ENCODE measurements at regions not wholly inside any gene's neighbourhood (a gene's known extent, or its start where the extent isn't known, plus 50 kb on each side); places are given as distances from the start of the nearest gene placed in this dataset.

DNA sequence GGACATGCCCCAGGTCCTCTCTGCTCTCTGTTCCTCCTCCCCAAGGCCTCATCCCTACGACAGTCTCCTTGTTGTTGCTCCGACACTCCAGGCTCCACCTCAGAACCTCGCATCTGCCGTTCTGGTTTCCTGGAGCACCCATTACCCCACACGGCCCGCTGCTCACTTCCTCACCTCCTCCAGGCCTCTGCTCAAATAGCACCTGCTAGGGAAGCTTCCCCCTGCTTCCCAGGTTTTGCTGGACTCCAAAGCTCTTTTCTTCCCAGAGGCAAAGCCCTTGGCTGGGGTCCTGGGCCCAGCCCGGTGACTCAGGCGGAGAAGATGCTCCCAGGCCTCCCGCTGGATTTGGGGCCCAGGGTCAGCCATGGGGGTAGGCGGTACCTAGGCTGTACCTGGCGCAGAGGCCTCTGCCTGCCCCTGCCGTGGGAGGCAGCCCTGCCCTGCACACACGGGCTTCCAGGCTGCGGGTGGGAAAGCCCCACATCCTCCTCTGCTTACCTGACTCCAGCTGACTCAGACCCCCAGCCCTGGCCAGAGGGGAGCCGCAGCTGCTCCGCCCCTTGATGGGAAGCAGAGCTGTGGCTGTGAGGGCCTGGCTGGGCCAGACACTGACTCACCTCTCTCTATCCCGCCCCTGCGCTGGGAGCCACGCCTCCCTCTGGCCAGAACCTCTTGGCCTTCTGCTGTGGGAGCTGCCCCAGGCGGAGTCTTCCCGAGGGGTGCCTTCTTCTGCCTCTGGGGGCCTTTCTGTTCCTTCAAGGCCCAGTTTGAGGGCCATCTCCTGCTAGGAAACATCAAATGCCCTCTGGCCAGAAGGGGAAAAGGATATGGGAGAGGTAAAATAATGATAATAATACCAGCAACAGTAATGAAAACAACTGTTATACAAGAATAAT is 130.5 kb downstream of the CEBPB start:
- CTCF ChIA-PET (ENCODE audit: low intra/inter-chr PET ratio): interaction anchor here (0.7 kb wide), 1 partner anchor 518 kb away, joined by 3 read pairs; no protein-coding TSS in a partner anchor
- FAIRE-seq: peak; percentile 95
- H4K20me1 ChIP-seq (replicated peaks; ENCODE audit: control insufficient read depth, insufficient read depth, low read length): no peaks in the 10 kb centered on the region
- H3K27me3 ChIP-seq (ENCODE audit: control insufficient read depth in 2 of 2, insufficient read depth in 2 of 2, low read length in 2 of 2): peaks cover 0 to 4% of the 10 kb centered on the region in 2 experiments; a peak in 1 of 5 replicates
- peak overlapping the region; percentile 15 for H3K4me2 ChIP-seq (ENCODE audit: insufficient read depth, low read length)
- ATAC-seq: peak; percentile 100
- H3K27ac ChIP-seq (ENCODE audit: extremely low read depth, low read depth, low read length): peak overlapping the region; percentile 32; the same call in 2 of the 3 replicates
- peaks cover 20 to 27% of the 10 kb centered on the region in 2 experiments for H3K4me1 ChIP-seq (replicated peaks in 1 of 2; ENCODE audit: control insufficient read depth in 2 of 2, insufficient read depth in 2 of 2, low read length in 2 of 2)
- H3K4me3 ChIP-seq: no peak overlapping the region
- 23% methylated on average over 21 of the region's 21 CpGs for whole genome bisulfite sequencing (ENCODE audit: insufficient coverage, low coverage, missing lambda C conversion rate)
- BruUV-seq (replicated peaks): no TSS peak
- peak; percentile 90 to 93 (median 92) for DNase-seq (ENCODE audit: extremely low read depth in 1 of 4, low spot score in 3 of 4)
- intact Hi-C loops (cut with micrococcal nuclease) (no loop called here), in situ Hi-C loops (cut with MboI) (no loop called here)
- POLR2A ChIA-PET: interaction anchor here (0.7 to 1.1 kb wide), 3 partner anchors 8 to 130 kb away, joined by 3 to 6 read pairs (median 5); no protein-coding TSS in a partner anchor
- H3K9ac ChIP-seq (ENCODE audit: insufficient read depth in 1 of 2, low read depth in 2 of 2, low read length in 2 of 2): peak overlapping the region; percentile 54 to 75
- no peaks in the 10 kb centered on the region for H3K9me1 ChIP-seq (ENCODE audit: control insufficient read depth, insufficient read depth, low read length)
- no peaks in the 10 kb centered on the region for H3K36me3 ChIP-seq (ENCODE audit: control insufficient read depth, insufficient read depth, low read length)
- 0 out of 2 replicates have a peak, but pooled peaks cover 4% of the 10 kb centered on the region for H3K9me3 ChIP-seq (replicated peaks; ENCODE audit: control insufficient read depth, insufficient read depth, low read depth, low read length)
- peak overlapping the region; percentile 97 for H2AFZ ChIP-seq (ENCODE audit: low read depth, low read length)
- no peaks in the 10 kb centered on the region for H3K79me2 ChIP-seq (ENCODE audit: control insufficient read depth, insufficient read depth, low read length)
- TF ChIP-seq HDGF (IDR thresholded peaks at IDR 0.05) (no peak), TAL1 (IDR thresholded peaks at IDR 0.05) (no peak), LCOR (CRISPR knock-in tag; IDR thresholded peaks at IDR 0.05) (no peak), SPI1 (IDR thresholded peaks at IDR 0.05; ENCODE audit: borderline replicate concordance, low read depth, low read length) (no peak), FOS (IDR thresholded peaks at IDR 0.05; ENCODE audit: extremely low read depth, insufficient read length) (no peak), NFE2 (IDR thresholded peaks at IDR 0.05; ENCODE audit: low read depth) (no peak), RCOR1 (IDR thresholded peaks at IDR 0.05; ENCODE audit: borderline replicate concordance in 1 of 2, low read depth in 2 of 2, low read length in 2 of 2) (peak in 1 of 2 experiments; percentile 44; a peak in 1 of 4 replicates), CSDE1 (IDR thresholded peaks at IDR 0.05) (no peak), BRCA1 (IDR thresholded peaks at IDR 0.05) (no peak), BRCA1 (CRISPR knock-in tag; IDR thresholded peaks at IDR 0.05) (no peak), CBFB (CRISPR knock-in tag; IDR thresholded peaks at IDR 0.05) (no peak), SMARCA4 (IDR thresholded peaks at IDR 0.05) (peak; percentile 43; the same call in 1 of the 2 replicates), PHF8 (IDR thresholded peaks at IDR 0.05; ENCODE audit: borderline replicate concordance, low read length) (peak; percentile 31; the same call in 1 of the 2 replicates), U2AF2 (optimal IDR thresholded peaks at IDR 0.05; ENCODE audit: low read depth, low read length) (no peak), NRF1 (conservative IDR thresholded peaks at IDR 0.05 in 1 of 2, IDR thresholded peaks at IDR 0.05 in 1 of 2) (peak; percentile 85 to 87), ZC3H11A (IDR thresholded peaks at IDR 0.05; ENCODE audit: low read depth, low read length) (no peak)
- TF ChIP-seq, protein P1, sequence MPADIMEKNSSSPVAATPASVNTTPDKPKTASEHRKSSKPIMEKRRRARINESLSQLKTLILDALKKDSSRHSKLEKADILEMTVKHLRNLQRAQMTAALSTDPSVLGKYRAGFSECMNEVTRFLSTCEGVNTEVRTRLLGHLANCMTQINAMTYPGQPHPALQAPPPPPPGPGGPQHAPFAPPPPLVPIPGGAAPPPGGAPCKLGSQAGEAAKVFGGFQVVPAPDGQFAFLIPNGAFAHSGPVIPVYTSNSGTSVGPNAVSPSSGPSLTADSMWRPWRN (IDR thresholded peaks at IDR 0.05; ENCODE audit: low read depth): no peak
- TF ChIP-seq, protein P2, sequence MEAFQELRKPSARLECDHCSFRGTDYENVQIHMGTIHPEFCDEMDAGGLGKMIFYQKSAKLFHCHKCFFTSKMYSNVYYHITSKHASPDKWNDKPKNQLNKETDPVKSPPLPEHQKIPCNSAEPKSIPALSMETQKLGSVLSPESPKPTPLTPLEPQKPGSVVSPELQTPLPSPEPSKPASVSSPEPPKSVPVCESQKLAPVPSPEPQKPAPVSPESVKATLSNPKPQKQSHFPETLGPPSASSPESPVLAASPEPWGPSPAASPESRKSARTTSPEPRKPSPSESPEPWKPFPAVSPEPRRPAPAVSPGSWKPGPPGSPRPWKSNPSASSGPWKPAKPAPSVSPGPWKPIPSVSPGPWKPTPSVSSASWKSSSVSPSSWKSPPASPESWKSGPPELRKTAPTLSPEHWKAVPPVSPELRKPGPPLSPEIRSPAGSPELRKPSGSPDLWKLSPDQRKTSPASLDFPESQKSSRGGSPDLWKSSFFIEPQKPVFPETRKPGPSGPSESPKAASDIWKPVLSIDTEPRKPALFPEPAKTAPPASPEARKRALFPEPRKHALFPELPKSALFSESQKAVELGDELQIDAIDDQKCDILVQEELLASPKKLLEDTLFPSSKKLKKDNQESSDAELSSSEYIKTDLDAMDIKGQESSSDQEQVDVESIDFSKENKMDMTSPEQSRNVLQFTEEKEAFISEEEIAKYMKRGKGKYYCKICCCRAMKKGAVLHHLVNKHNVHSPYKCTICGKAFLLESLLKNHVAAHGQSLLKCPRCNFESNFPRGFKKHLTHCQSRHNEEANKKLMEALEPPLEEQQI (IDR thresholded peaks at IDR 0.05): no peak
- TF ChIP-seq, protein P3, sequence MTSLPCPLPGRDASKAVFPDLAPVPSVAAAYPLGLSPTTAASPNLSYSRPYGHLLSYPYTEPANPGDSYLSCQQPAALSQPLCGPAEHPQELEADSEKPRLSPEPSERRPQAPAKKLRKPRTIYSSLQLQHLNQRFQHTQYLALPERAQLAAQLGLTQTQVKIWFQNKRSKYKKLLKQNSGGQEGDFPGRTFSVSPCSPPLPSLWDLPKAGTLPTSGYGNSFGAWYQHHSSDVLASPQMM (CRISPR knock-in tag; IDR thresholded peaks at IDR 0.05): no peak

All from K562 (cell line).